ENCODE measurements at regions not wholly inside any gene's neighbourhood (a gene's known extent, or its start where the extent isn't known, plus 50 kb on each side); places are given as distances from the start of the nearest gene placed in this dataset.
"Not testable (repeated sequence)": the region's sequence is repeated elsewhere in the genome, so short reads cannot be mapped to it uniquely, and the experiment has no call there.

DNA sequence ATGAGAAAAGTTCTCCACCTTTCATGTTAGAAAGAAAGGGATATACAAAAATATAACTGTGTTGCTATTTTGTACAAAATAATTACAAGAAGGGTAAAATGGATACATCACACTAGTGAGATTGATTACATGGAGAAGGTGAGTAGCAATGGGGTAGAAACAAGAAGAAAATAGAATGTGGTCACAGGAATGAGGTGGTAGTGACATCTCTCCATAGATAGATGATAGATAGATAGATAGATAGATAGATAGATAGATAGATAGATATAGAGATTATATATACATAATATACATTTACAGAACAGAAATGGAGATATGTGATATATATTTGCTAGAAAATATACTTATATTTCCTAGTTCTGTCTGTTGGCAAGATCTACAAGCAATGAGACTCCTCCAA lies 95.3 kb upstream of the RGPD4 start:
- no peak for DNase-seq

DNA sequence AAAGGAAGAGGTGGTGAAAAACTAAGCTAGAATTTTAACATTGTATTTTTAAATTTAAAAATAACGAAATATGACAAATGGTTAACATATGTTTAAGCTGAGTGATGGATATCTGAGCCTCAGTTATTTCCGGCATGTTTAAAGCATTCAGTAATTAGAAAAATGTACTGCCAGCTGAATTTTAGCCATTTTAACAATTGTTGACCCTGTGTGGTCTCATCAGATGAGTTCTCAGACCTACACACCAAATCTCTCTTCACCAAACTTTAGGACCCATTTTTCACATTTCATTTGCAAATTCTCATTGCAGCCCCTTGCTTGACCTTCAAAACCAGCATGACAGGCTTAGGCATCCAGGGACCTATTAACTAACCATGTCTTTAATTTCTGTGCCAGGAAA lies 91.5 kb upstream of the RGPD4 start:
- DNase-seq = no peak

DNA sequence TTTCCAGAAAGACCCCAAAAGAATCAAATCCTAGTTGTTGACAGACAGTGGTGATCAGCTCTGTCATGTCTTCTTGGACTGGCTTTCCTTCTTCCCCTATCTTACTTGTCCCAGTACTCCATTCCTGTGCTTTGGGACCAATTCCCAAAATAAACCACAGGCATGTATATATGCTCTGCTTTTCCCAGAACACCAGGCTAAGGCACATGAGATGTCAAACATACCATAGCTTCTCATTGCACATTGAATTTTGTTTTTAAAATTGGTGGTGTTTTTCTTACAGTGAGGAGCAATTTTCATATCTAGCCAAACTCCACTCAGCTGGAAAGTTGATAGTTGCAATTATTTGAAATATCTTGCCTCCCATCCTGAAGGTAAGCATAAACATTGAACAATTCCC lies 88.9 kb upstream of the RGPD4 start:
- no peak for DNase-seq

DNA sequence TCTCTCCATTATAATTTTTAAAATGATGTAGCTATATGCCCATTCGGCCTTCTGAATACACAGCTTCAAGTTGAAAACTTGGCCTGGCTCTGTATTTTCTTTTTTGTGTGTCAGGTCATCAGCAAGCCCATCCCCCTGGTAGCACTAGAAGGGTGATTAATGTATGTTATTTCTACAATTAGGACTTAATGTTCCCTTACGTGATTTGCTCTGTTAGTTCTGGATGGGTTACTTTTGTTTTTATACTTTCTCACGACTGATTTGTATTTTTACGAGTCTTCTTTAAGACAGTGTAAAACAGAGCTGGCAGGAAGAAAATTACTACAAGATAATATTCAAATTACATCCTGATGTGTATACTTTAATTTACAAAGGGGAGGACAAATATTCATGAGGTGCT lies 88.4 kb upstream of the RGPD4 start:
- DNase-seq = no peak

DNA sequence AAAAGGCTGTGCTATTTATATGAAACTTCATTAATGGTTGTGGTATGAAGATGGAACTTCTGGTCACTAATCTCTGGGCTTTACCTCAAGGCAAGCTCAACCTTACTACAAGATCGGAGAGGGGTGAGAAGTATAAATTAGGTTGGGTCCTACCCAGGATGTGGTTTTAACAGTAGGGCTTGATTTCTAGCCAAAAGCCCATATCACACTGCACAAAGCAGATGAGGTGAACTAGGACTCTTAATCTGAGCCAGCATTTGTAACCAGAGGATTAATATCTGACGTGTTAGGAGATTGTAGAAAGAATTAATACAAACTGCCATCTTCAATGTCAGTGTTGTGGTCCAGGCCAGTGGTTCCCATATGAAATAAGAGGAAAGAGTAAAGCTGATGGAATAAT lies 86.4 kb upstream of the RGPD4 start:
- DNase-seq = no peak

DNA sequence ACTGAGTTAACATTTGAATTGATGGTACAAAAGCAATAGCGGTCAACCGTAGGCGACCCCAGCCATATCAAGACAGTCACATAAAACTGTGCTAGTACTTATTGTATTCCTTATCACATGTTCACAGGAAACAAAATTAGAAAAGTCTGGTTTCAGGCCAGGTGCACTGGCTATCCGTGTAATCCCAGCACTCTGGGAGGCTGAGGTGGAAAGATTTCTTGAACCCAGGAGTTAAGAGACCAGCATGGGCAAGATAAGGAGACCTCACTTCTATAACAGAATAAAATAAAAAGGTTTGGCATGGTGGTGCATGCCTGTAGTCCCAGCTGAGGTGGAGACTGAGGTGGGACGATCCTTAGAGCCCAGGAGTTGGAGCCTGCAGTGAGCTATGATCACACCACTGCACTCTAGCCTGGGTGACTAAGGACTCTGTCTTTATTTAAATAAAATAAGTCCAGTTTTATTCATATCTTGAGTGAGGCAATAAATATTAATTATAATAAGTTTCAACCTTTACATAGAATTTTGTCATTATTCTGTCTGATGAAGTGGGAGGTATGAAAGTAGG lies 84.1 kb upstream of the RGPD4 start:
- DNase-seq = no peak

DNA sequence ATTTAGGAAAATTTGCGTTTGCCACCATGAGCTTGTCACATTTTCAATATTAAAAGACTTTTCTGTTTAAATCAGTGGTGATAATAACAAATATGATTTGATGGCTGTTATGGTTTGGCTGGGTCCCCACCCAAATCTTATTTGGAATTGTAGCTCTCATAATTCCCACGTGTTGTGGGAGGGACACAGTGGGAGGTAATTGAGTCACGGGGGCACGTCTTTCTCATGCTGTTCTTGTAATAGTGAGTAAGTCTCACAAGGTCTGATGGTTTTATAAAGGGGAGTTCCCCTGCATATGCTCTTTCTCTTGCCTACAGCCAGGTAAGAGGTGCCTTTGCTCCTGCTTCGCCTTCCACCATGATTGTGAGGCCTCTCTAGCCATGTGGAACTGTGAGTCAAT lies 83.4 kb upstream of the RGPD4 start:
- DNase-seq = no peak

DNA sequence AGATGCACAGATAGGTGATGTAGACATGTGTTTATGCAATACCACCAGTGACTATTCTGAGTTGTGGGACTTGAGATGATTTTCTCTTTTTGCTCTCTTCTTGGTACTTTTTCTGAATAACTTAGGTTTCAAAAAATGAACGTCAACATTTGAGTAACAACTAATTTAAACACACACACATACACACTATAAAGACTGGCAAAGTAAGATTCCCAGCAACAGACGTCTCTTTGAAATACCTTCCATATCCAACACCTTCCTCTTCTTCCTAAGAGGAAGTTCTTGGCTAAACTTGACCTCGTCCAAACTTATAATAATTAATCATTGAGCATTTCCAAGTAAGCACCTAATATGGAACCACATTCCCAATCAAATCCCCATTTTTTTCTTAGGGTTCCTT lies 81.6 kb upstream of the RGPD4 start:
- DNase-seq = no peak

DNA sequence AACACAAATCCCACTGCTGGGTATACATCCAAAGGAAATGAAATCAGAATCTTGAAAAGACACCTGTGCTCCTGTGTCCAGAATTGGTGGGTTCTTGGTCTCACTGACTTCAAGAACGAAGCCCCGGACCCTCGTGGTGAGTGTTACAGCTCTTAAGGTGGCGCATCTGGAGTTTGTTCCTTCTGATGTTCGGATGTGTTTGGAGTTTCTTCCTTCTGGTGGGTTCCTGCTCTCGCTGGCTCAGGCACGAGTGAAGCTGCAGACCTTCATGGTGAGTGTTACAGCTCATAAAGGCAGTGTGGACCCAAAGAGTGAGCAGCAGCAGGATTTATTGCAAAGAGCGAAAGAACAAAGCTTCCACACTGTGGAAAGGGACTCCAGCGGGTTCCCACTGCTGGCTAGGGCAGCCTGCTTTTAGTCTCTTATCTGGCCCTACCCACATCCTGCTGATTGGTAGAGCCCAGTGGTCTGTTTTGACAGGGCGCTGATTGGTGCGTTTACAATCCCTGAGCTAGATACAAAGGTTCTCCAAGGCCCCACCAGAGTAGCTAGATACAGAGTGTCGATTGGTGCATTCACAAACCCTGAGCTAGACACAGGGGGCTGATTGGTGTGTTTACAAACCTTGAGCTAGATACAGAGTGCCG lies 80.0 kb upstream of the RGPD4 start:
- not testable (repeated sequence) for DNase-seq

DNA sequence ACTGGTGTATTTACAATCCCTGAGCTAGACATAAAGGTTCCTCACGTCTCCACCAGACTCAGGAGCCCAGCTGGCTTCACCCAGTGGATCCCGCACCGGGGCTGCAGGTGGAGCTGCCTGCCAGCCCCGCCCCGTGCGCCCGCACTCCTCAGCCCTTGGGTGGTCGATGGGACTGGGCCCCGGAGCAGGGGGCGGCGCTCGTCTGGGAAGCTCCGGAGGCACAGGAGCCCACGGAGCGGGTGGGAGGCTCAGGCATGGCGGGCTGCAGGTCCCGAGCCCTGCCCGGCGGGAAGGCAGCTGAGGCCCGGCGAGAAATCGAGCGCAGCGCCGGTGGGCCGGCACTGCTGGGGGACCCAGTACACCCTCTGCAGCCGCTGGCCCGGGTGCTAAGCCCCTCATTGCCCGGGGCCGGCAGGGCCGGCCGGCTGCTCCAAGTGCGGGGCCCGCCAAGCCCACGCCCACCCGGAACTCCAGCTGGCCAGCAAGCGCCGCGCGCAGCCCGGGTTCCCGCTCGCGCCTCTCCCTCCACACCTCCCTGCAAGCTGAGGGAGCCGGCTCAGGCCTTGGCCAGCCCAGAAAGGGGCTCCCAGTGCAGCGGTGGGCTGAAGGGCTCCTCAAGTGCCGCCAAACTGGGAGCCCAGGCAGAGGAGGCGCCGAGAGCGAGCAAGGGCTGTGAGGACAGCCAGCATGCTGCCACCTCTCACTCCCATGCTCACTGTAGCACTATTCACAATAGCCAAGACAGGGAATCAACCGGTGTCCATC lies 79.3 kb upstream of the RGPD4 start:
- not testable (repeated sequence) for DNase-seq

DNA sequence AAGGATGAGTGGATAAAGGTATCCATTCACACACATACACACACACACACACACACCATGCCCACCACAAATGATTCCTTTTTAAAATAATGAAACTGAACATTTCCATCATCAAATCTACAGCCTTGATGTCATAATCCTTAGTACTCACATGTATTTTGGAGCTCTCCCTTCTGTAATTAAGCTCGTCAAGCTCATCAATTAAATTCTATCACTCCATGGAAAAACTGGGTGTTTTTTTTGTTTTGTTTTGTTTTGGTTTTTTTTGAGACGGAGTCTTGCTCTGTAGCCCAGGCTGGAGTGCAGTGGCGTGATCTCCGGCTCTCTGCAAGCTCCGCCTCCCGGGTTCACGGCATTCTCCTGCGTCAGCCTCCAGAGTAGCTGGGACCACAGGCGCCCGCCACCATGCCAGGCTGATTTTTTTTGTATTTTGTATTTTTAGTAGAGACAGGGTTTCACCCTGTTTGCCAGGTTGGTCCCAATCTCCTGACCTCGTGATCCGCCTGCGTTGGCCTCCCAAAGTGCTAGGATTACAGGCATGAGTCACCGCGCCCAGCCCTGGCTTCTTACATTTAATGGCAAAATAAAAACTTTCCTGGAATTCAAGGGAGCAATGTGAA lies 78.6 kb upstream of the RGPD4 start:
- DNase-seq = no peak

DNA sequence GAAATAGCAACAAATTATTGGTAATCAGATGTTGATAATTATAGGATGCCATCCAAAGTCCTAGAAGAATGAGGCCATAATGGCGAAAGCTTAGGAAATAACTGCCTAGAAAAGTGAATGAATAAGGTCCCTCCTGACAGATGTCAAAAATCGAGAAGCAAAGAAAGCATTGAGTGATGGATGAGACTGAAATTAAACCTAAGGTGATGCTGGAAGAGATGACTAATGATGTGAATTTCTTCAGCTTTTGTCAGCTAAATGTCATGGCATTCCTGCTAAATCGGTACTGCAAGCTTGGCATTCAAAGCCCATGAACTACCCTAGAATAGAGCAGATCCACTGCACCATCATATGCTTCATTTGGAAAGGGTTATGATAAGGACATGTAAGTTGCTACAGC lies 74.8 kb upstream of the RGPD4 start:
- DNase-seq = no peak

DNA sequence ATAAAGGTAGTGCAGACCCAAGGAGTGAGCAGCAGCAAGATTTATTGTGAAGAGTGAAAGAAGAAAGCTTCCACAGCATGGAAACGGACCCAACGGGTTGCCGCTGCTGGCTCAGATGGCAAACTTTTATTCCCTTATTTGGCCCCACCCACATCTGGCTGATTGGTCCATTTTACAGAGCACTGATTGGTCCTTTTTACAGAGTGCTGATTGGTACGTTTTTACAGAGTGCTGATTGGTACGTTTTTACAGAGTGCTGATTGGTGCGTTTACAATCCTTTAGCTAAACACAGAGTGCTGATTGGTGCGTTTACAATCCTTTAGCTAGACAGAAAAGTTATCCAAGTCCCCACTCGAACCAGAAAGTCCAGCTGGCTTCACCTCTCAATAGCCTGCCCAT lies 72.9 kb upstream of the RGPD4 start:
- not testable (repeated sequence) for DNase-seq

DNA sequence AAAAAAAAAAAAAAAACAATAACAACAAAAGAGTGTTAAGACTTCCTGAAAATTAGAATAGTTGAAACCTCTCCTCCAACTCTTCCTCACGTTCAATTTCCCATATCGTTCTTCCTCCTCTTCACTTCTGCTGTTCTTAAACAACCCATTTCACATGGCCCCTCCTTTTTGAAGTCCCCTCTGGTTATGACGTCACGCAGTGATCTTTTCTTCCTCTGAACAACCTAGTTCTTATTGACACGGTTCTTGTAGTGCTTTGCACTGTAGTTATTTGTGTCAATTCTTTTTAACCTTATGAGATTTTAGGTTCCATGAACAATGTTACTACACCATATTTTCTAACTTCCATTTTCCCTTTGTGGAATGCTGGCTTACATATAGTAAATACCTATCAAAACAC lies 69.5 kb upstream of the RGPD4 start:
- no peak for DNase-seq

DNA sequence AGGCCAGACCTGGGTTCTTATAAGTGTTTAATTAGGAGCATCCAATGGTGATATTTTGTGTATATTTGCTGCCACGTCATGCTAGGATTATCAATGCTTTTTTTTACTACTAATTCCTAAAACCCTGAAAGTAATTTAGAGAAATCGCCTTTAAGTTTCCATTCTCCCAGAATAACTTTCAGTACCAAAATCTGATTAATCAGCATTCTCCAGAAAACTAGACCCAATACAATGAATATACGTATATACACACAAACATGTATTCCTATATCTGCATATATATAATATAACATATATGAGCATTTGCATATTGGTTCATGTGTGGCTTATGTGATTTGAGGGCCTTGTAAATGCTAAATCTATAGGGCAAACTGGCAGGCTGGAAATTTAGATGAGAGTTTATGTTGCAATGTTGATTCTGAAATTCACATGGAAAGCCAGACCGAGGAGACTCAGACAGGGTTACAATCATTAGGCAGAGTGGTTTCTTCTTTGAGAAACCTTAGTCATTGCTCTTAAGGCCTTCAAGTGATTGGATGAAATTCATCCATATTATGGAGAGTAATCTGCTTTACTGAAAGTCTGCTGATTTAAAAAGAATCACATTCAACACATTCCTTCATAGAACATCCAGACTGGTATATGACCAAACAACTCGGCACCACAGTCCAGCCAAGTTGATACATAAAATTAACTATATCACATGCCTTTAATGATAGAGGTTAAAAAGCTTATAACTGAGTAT lies 65.9 kb upstream of the RGPD4 start:
- no peak for DNase-seq

DNA sequence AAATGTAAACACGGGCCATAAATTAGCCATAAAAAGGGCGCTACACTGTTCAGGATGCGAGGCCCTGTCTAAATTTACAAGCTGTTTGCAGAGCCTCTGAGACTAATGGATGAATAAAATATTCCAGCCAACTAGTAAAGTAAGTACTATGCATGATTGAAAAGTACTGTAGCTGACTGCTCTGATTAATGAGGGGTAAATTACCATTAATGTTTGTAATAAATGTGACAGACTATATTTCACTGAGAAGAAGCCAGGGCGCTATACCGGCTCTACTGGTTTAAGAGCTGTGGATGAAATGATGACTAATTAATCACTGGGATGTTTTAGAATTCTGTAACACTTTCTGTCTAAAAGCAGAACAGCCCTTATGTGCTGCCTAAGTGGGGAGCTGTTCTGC lies 54.3 kb upstream of the RGPD4 start:
- DNase-seq = no peak

DNA sequence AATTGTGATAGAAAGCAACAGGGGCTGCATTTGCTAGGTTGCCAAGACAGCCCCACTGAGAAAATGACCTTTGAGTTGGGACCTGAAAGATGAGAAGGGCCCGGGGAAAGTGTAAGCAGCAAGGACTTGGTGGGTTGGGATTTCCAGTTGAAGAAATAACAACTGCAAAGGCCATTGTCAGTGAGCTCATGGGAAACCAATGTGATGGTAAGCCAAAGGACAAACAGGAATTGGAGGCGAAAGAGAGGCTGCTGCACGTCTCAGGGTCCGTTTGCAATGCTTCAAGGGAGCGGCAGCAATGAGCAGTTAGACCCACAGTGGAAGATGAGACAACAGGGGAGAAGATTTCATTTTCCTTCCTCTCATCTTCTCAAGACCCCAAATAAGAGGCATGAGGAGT lies 51.5 kb upstream of the RGPD4 start:
- DNase-seq = no peak

DNA sequence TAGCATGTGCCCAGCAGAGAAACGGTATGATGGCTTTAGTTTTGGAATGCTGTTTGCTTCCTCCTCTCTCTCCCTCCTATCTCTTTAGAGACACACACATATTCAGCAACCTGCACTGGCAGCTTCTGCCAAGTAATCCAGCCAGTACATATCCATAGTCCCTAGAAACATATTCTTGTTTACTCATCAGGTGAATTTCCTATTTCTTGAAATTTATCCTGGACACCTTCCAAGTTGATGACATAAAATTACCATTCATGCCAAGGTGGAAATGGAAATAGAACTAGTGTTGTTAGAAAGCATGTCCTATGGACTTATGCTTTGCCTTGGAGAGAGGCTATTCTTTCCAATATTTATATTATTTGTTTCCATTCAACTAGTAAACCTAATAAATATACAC lies 50.9 kb upstream of the RGPD4 start:
- no peak for DNase-seq

DNA sequence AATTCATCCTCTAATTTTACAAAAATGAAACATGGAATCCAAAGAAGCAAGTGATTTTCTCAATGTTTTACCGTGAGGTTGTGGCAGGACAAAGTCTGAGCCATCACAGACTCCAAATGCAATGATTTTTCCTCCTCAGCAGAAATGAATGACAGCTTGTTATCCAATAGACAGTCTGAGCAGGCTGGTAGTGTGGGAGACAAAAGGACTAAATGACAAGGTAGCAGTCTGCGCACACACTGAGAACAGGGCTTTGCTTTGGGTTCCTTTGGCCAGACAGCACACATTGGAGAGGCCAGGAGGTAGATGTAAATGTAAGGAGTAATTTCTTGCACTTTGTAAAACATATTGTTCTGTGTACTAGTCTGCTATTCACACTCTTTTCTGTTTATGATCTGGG lies 50.3 kb upstream of the RGPD4 start:
- DNase-seq = no peak
